ENCODE measurements at regions not wholly inside any gene's neighbourhood (a gene's known extent, or its start where the extent isn't known, plus 50 kb on each side); places are given as distances from the start of the nearest gene placed in this dataset.

DNA sequence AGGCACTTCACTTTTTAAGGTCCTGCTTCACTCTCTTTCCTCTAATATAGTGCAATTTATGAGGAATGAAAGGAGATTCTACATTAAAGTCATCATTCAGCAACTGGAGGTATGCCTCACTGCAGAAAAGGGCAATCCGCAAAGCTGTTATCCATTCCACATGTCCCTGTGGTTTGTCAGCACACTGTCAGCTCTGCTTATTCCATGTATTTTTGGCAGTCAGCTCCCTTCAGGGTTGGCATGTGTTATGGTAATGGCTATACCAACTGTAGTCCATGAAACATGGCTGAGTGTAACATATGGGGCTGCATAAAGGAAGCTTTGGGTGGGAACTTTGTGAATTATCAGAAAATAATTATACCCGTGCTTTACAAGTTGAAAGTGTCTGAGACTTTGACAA, 154.1 kb downstream of the GALC start:
- H3K9ac ChIP-seq (ENCODE audit: insufficient read depth, low read depth, low read length), result no peak overlapping the region
- POLR2A ChIA-PET, result no interaction called here
- H3K9me3 ChIP-seq (ENCODE audit: low read length), result no peaks in the 10 kb centered on the region
- H3K4me2 ChIP-seq (ENCODE audit: low read depth, low read length), result no peak overlapping the region
- H3K4me1 ChIP-seq (ENCODE audit: insufficient read depth, low read length), result no peaks in the 10 kb centered on the region
- FAIRE-seq, result no peak
- intact Hi-C loops (cut with micrococcal nuclease; ENCODE audit: unreplicated experiment) (no loop called here), in situ Hi-C loops (cut with HindIII; ENCODE audit: extremely low pct_ligation_motif_present, low pct_unique_long_range_greater_than_20kb) (no loop called here)
- no peaks in the 10 kb centered on the region for H3K27me3 ChIP-seq (ENCODE audit: control insufficient read depth in 1 of 2, insufficient read depth in 2 of 2, low read length in 2 of 2)
- CTCF ChIA-PET (ENCODE audit: low intra/inter-chr PET ratio, low total read pairs), result no interaction called here
- BruUV-seq (replicated peaks), result no TSS peak
- H4K20me1 ChIP-seq (ENCODE audit: insufficient read depth, low read length), result no peaks in the 10 kb centered on the region
- 52% methylated on average over 2 of the region's 2 CpGs for WGBS (ENCODE audit: low lambda C conversion rate)
- no peaks in the 10 kb centered on the region for H3K36me3 ChIP-seq (replicated peaks in 1 of 2; ENCODE audit: control insufficient read depth in 1 of 2, insufficient read depth in 2 of 2, low read length in 2 of 2)
- ATAC-seq, result no peak
- no peak overlapping the region for H3K27ac ChIP-seq (ENCODE audit: extremely low read length, insufficient read depth, low read length)
- no peak for TF ChIP-seq NBN (conservative IDR thresholded peaks at IDR 0.05)
- TF ChIP-seq, protein P1, sequence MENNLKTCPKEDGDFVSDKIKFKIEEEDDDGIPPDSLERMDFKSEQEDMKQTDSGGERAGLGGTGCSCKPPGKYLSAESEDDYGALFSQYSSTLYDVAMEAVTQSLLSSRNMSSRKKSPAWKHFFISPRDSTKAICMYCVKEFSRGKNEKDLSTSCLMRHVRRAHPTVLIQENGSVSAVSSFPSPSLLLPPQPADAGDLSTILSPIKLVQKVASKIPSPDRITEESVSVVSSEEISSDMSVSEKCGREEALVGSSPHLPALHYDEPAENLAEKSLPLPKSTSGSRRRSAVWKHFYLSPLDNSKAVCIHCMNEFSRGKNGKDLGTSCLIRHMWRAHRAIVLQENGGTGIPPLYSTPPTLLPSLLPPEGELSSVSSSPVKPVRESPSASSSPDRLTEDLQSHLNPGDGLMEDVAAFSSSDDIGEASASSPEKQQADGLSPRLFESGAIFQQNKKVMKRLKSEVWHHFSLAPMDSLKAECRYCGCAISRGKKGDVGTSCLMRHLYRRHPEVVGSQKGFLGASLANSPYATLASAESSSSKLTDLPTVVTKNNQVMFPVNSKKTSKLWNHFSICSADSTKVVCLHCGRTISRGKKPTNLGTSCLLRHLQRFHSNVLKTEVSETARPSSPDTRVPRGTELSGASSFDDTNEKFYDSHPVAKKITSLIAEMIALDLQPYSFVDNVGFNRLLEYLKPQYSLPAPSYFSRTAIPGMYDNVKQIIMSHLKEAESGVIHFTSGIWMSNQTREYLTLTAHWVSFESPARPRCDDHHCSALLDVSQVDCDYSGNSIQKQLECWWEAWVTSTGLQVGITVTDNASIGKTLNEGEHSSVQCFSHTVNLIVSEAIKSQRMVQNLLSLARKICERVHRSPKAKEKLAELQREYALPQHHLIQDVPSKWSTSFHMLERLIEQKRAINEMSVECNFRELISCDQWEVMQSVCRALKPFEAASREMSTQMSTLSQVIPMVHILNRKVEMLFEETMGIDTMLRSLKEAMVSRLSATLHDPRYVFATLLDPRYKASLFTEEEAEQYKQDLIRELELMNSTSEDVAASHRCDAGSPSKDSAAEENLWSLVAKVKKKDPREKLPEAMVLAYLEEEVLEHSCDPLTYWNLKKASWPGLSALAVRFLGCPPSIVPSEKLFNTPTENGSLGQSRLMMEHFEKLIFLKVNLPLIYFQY (CRISPR knock-in tag; IDR thresholded peaks at IDR 0.05; ENCODE audit: borderline replicate concordance), result no peak
- no peak for TF ChIP-seq ONECUT2 (CRISPR knock-in tag; IDR thresholded peaks at IDR 0.05)
- no peak for TF ChIP-seq MXD4 (CRISPR knock-in tag; IDR thresholded peaks at IDR 0.05)
- no peak for TF ChIP-seq ZNF678 (CRISPR knock-in tag; IDR thresholded peaks at IDR 0.05)
- no peak for TF ChIP-seq ZKSCAN8 (CRISPR knock-in tag; IDR thresholded peaks at IDR 0.05; ENCODE audit: borderline replicate concordance)
- TF ChIP-seq THYN1 (CRISPR knock-in tag; IDR thresholded peaks at IDR 0.05; ENCODE audit: borderline replicate concordance, low read depth), result no peak
- no peak overlapping the region for H3K4me3 ChIP-seq (replicated peaks in 1 of 3; ENCODE audit: insufficient read depth in 1 of 3, low read depth in 2 of 3, low read length in 3 of 3)
- no peak for DNase-seq (ENCODE audit: low spot score)
- no peaks in the 10 kb centered on the region for H3K79me2 ChIP-seq (ENCODE audit: insufficient read depth, low read length)
- no peak overlapping the region for H2AFZ ChIP-seq (ENCODE audit: low read length)
